ENCODE measurements at regions not wholly inside any gene's neighbourhood (a gene's known extent, or its start where the extent isn't known, plus 50 kb on each side); places are given as distances from the start of the nearest gene placed in this dataset.
A peak's percentile ranks its signal among the peaks of the same experiment; 100 is the strongest.
"Not testable (repeated sequence)": the region's sequence is repeated elsewhere in the genome, so short reads cannot be mapped to it uniquely, and the experiment has no call there.

DNA sequence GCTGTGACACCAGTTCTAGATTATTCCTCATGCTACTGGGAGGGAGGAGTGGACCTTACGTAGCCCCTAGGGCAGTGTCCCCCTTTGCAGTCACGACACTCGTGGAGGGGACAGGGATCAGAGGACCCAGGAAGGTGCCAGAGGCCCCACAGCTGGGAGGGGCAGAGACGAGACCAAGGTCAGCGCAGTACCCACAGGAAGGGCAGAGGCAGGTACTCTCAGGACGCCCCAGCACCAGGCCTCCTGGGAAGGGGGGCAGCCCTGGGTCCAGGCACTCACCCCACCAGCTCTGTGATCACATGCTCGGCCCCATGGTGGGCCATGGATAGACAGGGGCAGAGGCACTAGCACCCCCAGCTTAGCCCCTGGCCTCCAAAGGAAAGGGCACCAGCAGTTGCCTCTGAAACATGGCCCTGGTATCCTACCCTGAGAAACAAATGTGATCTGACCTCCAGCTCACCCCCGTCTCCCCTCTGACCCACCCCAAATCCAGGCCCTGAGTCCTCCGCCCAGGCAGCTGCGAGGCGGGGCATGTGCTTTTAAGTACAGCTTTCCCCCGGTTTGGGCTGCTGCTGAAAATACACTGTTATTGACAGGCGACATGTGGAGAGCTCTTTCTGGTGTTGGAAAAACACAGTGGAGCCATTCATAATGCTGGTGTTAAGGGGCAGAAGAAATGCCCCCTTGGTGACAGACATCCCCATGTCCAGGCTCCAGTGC is 361.9 kb downstream of the C16orf95 start:
- no peak for DNase-seq (ENCODE audit: low spot score)

DNA sequence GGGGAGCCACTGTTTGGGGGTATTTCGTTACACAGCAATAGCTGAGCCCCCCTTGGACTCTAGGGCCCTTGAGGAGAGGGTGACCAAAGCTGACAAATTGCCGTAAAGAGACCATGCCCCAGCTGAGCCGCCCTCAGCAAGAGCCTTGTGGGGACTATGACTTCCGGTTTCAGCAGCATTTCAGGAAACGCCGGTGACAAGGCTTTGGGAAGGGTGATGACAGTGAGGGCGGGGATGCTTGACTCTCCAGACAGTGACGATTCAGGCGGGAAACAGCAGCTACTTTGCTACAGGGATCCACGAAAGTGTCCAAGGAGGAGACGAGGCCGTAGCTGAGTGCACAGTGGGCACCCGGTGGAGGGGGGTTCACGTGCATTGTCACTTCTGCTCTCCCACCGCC is 360.8 kb downstream of the C16orf95 start:
- no peak for DNase-seq (ENCODE audit: low spot score)

DNA sequence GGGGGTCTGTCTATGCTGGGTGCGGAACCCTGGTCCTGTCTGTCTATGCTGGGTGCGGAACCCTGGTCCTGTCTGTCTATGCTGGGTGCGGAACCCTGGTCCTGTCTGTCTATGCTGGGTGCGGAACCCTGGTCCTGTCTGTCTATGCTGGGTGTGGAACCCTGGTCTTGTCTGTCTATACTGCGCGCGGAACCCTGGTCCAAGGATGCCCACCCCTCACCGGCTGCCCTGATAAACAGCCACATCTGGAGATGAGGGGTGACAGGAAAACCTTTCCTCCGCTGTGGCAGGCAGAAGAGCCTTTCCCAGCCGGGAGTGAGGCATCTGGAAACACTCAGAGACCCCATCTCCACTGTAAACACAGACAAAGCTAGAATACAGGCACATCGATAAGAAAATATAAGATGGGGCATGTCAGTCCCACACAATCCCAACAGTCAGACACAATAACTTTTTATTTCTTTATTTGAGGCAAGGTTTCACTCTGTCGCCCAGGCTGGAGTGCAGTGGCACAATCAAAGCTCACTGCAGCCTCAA is 359.5 kb downstream of the C16orf95 start:
- DNase-seq (ENCODE audit: low spot score) = not testable (repeated sequence)

DNA sequence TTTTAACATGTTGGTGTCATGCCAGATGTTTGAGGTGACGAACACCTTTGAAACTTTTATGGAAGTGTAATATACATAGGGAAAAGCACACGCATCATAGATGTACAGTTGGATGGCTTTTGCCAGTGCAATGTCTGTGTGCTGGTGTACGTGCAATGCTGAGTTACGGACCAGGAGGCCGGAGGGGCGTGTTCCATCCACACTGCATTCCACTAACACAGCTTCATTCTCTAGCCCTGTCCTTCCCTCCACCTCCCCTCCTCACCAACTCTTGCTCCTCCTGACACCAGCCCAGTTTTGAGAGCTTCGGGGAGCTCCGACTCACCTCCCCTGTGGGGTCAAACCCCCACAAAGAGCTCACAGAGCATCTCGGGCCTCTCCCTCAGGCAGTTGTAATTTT is 358.8 kb downstream of the C16orf95 start:
- no peak for DNase-seq (ENCODE audit: low spot score)

DNA sequence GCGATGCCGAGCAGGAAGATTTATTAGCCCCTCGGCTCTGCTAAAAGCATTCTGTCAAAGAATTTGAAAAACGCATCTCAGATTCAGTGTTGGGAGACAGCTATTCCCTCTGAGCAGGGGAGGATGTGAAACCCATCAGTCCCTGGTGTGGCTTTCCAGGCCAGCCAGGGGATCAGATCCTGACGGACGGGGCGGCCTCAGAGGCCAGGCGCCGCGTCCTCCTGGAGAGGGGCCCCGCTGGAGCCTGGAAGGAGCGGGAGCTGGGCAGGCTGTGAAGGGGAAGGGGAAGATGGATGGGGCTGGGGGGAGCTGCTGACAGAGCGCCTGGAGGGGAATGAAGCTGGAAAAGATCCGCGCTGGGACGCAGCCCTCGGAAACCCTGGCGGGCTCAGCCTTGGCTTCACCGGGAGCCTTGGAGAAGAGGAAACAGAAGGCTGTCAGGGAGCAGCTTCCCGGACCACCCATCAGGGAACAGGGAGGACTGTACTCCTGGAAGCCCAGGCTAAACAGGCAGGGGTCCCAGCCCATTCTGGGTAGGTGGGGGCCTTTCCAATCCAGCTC is 358.0 kb downstream of the C16orf95 start:
- no peak for DNase-seq (ENCODE audit: low spot score)

DNA sequence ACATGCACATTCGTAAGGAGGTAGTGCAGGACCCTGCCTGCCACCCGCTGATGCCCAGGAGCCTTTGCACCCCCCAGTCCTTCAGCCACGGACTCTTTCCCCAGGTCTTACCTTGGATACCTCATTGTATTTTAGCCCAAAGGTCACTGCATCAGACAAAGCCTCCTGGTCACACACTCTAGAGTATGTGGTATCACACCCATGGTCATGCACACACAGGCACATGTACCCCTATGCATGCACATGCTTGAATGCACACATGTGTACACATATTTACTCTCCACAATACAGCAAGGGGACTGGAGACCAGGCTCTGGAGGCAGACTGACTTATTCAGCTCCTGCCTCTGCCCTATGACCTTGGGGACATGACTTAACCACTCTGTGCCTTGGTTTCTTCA is 357.5 kb downstream of the C16orf95 start:
- no peak for DNase-seq (ENCODE audit: low spot score)

DNA sequence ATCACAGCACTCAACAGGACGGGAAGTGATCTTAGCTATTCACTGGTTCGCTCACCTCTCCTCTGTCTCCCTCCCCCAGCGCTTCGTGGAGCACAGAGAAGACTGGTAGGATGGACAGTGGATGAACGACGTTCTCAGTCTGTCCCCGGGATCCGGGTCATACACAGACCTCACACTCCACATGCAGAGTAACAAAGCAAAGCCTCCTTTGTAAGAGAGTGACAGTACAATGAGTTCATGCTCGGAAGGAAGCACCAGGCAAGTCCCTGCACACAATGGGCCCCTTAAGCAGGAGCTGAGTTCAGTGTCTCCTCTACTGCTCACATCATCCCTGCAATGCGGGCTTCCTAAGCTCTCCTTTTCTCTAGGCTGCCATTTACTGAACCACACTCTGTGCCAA is 356.9 kb downstream of the C16orf95 start:
- DNase-seq (ENCODE audit: low spot score) = no peak

DNA sequence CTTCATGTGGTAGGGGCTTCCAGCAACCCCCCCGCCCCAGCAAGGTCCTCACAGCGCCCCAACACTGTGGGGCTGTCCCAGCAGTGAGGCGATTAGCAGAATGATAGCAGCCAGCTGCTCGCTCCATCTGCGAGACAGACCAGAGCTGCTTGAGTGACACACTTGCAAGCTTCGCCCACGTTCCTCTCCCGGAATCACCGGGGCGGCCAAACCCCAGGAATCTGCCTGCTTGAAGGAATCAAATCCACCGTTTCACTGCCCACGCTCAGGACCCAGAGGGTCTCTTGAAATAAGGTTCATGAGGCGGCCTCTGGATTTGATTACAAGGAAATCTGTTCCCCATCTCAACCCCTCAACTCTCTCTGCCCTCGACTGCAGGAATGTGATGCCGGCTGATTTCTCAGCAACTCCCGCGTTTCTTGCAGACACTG is 356.0 kb downstream of the C16orf95 start:
- DNase-seq (ENCODE audit: low spot score) = no peak

DNA sequence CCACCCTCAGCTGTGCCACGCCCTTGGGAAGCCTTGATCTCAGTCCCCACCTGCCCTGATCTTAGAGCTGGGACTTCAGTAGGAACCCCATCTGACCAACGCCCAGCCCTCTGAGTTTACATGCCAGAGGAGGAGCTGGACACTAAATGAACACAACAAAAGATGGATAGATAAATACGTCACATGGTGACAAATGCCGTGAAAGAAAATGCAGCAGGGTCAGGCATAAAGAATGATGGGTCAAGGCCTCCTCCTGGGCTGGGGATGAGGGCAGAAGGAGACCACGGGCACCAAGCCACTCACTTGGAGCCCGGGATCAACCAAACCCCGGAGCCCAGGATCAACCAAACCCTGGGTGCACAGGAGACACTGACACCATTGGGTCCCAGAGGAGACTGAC is 354.9 kb downstream of the C16orf95 start:
- DNase-seq (ENCODE audit: low spot score) = no peak

DNA sequence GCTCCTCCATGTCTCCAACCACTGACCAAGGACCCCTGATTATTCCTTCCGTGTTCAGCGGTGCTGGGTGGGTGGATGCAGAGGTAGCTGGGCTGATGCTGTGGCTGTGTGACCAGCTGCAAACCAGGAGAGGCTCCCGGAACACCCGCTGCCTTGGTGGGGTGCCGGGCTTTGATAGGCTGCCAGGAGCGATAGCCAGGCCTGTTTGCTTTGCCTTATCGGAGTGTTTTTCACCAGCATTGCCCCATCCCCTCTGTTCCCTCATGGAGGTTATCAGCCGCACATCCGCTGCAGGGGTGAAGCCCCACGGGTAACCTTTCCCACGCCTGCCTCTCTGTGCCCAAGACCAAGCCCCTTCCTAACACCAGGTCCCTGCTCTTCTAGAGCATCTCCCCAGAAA is 354.3 kb downstream of the C16orf95 start:
- no peak for DNase-seq (ENCODE audit: low spot score)

DNA sequence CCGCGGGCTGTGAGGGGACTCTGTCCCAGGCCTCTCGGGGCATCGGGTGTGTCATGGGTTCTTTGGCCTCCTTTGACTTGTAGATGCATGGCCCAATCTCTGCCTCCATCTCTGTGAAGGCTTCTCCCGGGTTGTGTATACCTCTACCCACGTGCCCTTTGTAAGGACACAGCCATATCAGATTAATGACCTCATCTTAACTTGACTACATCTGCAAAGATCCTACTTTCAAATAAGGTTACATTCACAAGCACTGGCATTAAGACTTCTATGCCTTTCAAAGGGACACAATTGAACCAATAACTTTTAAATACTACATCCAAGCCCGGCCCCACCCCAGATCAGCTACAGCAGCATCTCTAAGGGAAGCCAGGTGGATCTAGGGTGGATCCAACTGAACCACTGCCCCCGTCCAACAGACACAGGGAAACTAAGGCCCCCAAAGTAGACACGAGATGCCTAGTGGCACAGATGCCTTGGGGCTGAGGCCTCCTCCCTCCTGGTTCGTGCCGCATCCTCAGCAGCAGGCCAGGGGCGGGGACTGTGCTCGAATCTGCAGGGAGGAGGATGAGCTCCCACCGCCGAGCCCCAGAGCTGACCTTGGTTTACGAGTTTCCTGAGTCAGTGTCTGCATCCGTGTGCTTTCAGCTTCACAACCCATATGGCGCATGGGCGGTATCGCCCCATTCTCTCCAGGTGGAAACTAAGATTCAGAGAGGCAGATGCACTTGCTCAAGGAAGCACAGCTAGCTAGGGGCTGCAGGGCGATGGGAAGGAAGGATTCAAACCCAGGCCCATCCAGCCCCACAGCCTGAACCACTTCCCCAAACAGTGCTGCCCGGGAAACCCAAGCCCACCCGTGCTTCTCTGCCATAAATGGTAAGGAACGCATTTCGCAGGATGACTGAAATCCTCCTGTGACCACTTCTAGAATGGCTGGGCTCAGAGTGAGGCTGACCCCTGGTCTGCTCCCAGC is 353.3 kb downstream of the C16orf95 start:
- DNase-seq (ENCODE audit: low spot score) = no peak

DNA sequence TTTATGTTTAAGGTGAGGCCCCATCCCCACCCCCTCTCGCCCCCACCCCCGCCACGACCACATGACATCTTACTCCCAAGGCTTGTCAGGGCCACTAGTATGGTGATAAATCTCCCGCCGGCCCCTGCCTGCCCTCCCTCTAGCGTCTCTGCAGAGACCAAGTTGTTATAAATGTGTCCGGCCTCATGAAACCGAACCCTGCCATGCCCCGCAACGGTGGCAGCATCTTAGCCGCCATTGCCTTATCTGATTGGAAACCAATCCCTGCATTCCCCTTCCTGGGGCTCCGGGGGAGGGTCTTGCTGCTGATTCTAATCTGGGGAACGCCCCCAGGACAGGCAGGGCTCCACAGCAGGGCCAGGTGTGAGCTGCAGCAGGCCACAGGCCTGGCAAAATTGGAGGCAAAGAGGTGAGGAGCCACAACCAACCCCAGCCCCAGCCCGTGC is 352.4 kb downstream of the C16orf95 start:
- no peak for DNase-seq (ENCODE audit: low spot score)

DNA sequence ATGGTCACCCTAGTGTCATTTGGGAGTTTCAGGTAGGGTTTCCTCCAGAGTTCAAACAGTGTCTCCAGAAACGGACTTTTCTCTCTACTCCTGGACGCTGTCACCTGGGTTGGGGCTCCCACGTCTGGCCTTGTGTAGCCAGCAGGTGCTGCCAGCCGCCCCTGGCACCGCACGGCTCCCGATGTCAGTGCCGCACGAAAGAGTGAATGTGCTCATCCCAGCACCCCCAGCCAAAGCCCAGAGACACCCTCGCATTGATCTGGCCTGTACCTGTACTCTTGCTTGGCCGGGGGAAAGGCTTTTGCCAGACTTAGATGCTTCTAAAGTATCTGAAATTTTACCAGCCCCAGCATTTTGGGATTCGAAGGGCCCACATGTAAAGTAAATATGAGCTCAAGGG is 351.9 kb downstream of the C16orf95 start:
- DNase-seq (ENCODE audit: low spot score) = no peak

DNA sequence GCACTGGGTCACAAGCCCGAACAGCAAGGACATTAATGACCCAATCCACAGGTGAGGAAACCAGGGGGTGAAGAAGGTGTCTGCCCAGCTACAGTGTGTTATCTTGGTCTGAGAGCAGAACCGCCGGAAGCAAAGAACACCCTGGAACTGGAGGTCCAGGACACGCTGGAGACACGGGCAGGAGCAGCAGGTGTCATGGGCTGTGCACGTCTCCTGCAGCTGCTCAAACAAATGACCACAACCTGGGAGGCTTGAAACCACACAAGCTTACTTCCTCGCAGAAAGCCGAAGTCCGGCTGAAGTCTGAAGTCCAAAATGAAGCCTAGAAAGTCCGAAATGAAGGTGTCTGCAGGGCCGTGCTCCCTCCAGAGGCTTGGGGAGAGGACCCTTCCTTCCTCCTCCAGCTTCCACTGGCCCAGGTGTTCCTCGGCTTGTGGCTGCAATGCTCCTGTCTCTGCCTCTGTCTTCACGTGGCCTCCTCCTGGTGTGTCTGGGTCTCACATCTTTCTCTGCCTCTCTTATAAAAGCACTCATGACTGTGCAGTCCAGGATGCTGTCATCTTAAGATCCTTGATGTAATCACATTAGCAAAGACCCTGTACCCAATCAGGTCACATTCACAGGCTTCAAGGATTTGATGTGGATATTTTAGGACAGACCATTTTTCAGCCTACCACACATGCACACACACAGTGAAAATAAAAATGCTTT is 351.2 kb downstream of the C16orf95 start:
- DNase-seq (ENCODE audit: low spot score) = no peak

DNA sequence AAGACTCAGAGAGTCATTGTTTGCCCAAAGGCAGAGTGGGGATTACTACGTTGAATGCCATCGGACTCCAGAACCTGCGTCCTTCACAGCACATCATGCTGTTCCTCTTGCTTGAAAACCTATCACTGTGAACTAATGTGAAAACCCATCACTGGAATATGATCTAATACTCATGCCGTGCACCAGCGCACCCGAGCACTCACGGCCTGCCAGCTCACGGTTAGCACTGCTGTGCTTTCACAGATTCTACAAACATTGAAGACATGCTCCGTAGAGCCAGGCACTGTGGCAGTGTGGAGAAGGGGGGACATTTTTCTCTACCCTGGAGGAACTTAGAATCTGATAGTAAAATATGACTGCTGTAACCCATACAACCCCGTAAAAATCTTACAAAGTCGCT is 350.4 kb downstream of the C16orf95 start:
- no peak for DNase-seq (ENCODE audit: low spot score)

DNA sequence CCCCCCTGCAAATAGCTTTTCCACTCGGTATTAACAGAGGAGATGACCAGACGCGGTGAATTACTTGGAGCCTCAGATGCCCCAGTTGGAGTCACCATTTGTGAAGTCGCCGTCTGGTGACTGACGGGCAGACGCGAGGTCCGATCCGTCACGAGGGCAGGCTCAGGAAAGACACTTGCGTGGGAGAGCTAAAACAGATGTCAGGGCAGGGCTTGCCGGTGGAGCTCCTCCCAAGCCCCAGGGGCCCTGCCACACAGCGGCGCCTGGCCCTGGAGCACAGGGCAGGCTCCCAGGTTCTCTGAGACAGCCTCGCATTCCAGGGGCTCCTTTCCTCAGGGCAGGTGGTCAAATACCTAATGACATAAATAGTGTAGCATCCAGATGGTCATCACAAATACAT is 348.3 kb downstream of the C16orf95 start:
- DNase-seq (ENCODE audit: low spot score) = no peak

DNA sequence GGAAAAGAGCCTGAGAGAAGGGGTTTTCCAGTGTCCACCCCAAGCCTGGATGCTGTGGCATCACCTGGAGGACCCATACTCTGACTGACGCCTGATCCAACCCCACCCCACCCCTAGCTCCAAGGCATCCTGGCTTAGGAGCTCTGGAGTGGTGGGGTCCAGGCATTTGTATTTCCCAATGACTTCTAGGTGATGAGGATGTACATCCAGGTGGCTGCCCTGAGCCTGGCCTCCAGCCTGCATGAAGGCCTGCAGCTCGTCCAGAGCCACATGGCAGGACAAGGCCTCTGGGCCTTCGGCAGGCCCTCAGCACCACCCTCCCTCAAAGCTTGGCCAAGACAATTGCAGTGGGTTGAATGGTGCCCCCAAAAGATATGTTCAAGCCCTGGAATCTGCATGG is 347.5 kb downstream of the C16orf95 start:
- DNase-seq (ENCODE audit: low spot score) = no peak

DNA sequence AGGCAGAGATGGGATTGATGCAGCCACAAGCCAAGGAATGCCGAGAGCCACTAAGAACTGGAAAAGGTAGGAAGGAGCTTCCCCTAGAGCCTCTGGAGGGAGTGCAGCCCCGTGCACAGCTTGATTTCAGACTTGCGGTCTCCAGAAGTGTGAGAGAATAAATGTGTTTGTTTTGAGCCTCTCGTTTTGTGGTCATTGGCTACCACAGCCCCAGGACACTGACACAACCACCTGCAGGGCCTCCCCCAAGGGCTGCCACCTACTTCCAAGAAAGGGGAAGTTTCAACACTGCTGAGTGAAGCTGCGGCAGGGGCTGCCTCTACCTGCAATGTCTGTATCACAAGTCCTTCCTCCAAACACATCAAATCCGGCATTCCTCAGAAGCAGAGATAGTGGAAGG is 346.9 kb downstream of the C16orf95 start:
- DNase-seq (ENCODE audit: low spot score) = no peak

DNA sequence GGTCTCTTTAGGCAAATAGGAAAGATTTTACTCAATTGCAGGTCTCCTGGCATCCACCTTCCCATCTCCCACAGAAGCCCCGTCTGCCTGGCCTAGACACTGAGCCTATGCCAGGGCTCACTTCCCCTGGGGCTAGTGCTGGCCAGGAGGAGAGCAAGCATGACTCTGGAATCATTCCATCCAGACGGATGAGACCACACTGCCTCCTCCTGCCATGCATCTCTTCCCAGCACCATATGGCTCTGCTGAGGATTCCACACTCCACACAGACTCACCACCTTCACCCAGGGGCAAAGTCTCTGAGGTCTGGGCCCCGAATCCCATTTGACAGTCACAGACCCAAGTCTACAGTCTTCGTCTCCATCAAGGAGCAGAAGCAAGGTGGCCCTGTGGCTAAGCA is 346.5 kb downstream of the C16orf95 start:
- no peak for DNase-seq (ENCODE audit: low spot score)

DNA sequence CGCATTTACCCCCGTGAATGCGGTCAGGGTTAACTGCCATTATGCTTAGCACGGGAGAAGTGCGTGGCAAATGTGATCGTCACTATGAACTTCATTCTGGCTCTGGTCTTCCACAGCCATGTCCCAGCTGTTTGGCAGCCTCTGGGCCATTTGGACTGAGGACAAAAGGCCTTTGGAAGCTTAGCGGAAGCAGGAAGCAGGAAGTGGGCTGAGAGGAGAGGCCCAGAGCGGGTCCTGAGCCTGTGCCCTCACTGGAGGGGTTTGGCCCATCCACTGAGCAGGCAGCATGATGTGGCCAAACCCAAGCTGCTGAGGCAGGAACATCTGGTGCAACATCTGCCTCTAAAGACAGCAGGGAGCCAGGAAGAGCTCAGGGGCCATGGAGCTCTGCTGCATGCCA is 345.9 kb downstream of the C16orf95 start:
- no peak for DNase-seq (ENCODE audit: low spot score)

DNA sequence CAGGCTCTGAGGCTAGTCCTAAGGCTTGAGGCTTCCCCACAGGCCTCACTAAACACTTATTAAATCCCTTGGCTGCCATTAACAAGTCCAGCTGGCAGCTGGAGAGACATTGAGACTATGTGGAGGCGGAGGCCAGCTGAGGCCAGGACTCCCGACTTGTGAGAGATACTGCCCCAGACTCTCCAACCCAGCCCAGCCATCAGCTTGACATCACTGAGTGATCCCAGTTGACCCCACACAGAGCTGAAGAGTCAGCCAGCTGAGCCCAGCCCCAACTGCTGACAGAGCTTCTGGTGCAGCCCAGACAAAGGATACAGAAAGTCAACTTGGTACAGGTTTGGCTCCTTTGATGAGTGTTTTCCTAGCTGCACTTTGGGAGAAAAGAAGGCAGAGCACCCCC is 343.1 kb downstream of the C16orf95 start:
- DNase-seq (ENCODE audit: low spot score) = no peak

DNA sequence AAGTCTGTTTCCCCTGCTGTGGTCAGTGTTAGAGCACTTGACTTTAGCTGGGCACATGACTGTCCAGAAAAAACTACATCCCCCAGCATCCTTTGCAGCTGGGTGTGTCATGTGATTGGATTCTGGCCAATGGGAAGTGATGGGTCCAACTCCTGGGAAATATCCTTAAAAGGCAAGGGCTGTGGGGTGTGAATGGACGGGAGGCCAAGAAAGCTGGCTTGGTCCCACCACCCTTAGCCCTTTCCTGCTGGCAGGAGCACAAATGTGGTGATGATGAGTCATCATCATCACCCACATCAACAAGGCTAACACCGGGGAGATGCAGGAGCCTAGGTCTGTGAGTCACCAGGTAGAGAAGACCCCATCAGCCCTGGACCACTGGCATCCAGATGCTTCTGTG is 341.7 kb downstream of the C16orf95 start:
- peak; percentile 96 for DNase-seq (ENCODE audit: low spot score)

Measured in H4 (cell line).